Spleen (tissue), 11 donors: ENCODE measurements at regions not wholly inside any gene's neighbourhood (a gene's known extent, or its start where the extent isn't known, plus 50 kb on each side); places are given as distances from the start of the nearest gene placed in this dataset.

Source experiments
- DNase-seq: peaks from one replicate; pipeline ENCODE4 v3.0.0-alpha.2; 2020
- H3K27ac ChIP-seq, 8 donors: fragments of 200-600 bp; sonication (generic) in 7 of 8; 1 replicate in 4 of 8; 2 replicates in 4 of 8; pipeline versions ENCODE4 v1.5.0 to v1.8.0; 2016 to 2021; ENCODE audit warnings: inconsistent platforms in 4 of 8, mild to moderate bottlenecking in 4 of 8, moderate library complexity in 1 of 8
- H3K27me3 ChIP-seq, 7 donors: fragments of 200-600 bp; sonication (generic) in 6 of 7; replicated peaks in 1 of 7; 1 replicate in 4 of 7; 2 replicates in 3 of 7; pipeline versions ENCODE4 v1.5.0 to v1.8.0; 2016 to 2021; ENCODE audit warnings: inconsistent platforms in 3 of 7, mild to moderate bottlenecking in 1 of 7
- H3K36me3 ChIP-seq, 6 donors: fragments of 200-600 bp; sonication (generic) in 5 of 6; 1 replicate in 4 of 6; 2 replicates in 2 of 6; pipeline versions ENCODE4 v1.5.0 to v1.8.0; 2016 to 2021; ENCODE audit warnings: inconsistent platforms in 2 of 6
- H3K4me1 ChIP-seq, 6 donors: fragments of 200-600 bp; sonication (generic) in 5 of 6; 1 replicate in 3 of 6; 2 replicates in 3 of 6; pipeline versions ENCODE4 v1.5.0 to v1.8.0; 2016 to 2021; ENCODE audit warnings: inconsistent platforms in 3 of 6
- H3K4me3 ChIP-seq, 8 donors: fragments of 200-600 bp; sonication (generic) in 7 of 8; 1 replicate in 4 of 8; 2 replicates in 4 of 8; pipeline versions ENCODE4 v1.5.0 to v1.8.0; 2016 to 2021; ENCODE audit warnings: inconsistent platforms in 4 of 8, mild to moderate bottlenecking in 4 of 8, moderate library complexity in 2 of 8
- H3K9me3 ChIP-seq, 8 donors: fragments of 200-600 bp; sonication (generic) in 7 of 8; 1 replicate in 4 of 8; 2 replicates in 4 of 8; pipeline versions ENCODE4 v1.5.0 to v1.8.0; 2016 to 2021; ENCODE audit warnings: inconsistent platforms in 4 of 8
- POLR2A ChIP-seq, 3 donors: fragments of 450-650 bp; IDR thresholded peaks; one replicate each; pipeline ENCODE4 v1.5.1; 2017; ENCODE audit warnings: antibody characterized with exemption in 3 of 3, mild to moderate bottlenecking in 1 of 3
- POLR2AphosphoS5 ChIP-seq, 3 donors: sonication (generic); formaldehyde crosslinking; IDR thresholded peaks; one replicate each; pipeline ENCODE4 v1.5.1; 2017; ENCODE audit warnings: antibody characterized with exemption in 3 of 3
- WGBS, 5 donors: extraction: QIAGEN DNeasy Blood & Tissue Kit in 3 of 5; methylation state at CpG; one replicate each; pipeline versions ENCODE4 v1.1.5 to v1.1.7; 2013 to 2018; 5-methylcytosine and 5-hydroxymethylcytosine counted together
- intact Hi-C: fragments of 100-400 bp; cut with DNase I; formaldehyde crosslinking; loops from one replicate; pipeline ENCODE4 v1.15.0; 2023; ENCODE audit warnings: low total_unique reads
- TF ChIP-seq, protein P1 (sequence below), 11 experiments: fragments of 200-600 bp in 7 of 11; fragments of 450-650 bp in 4 of 11; sonication (generic) in 4 of 11; IDR thresholded peaks in 8 of 11; conservative IDR thresholded peaks in 3 of 11; 1 replicate in 7 of 11; 2 replicates in 4 of 11; pipeline versions ENCODE4 v1.4.0 to v1.8.0; 2016 to 2021; ENCODE audit warnings: antibody characterized with exemption in 11 of 11, inconsistent platforms in 4 of 11, mild to moderate bottlenecking in 1 of 11
- donor health status: healthy with polysubstance abuse.
- donor health status: DM: no; HTN: no; CAD: no; lungs with moderate emphysema.
- donor health status: DM: no; HTN: no; CAD: no.
- donor health status: Bipolar disorder and iron deficiency.
- donor health status: healthy.
- donor health status: DM: no; HTN: no; CAD: no.
- donor health status: DM: yes; HTN: yes; CAD: no.

- DNase-seq, result no peak
- Histone ChIP-seq H3K27me3 (no peaks in the 10 kb centered on the region), H3K4me3 (no peak overlapping the region), H3K27ac (no peak overlapping the region), H3K36me3 (peaks cover 0 to 26% (median 7%) of the 10 kb centered on the region in 6 donors), H3K9me3 (no peaks in the 10 kb centered on the region), H3K4me1 (no peaks in the 10 kb centered on the region)
- TF ChIP-seq POLR2AphosphoS5 (IDR thresholded peaks at IDR 0.05), result no peak
- WGBS, 5 donors, result 73 to 93% (median 87%) methylated on average over 5 of the region's 5 CpGs
- intact Hi-C loops, result no loop called here
Observed at GRCh38 chr10:28060031-28060607, 61.2 kb upstream of the ODAD2 start.

DNA sequence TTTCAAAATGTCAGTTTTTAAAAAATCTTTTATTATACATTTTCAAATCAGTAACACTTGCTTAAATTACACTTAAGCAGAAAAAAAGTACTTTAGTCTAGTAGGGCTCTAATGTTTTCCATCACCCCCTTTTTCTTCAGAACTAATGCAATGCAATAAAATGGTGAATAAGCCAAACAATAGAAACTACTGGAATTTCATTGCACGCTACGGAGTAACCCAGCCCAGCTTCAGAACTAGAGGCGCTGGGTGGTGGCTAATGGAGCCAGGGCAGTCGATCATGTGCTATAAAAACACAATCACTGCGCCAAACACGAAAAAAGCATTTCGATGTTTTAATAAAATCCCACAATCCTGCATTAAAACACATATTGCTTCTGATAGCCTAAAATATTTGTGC, 59.9 kb upstream of the ODAD2 start:
- H3K27me3 ChIP-seq, result no peaks in the 10 kb centered on the region
- no peaks in the 10 kb centered on the region for H3K9me3 ChIP-seq
- H3K4me1 ChIP-seq, result no peaks in the 10 kb centered on the region
- H3K36me3 ChIP-seq, result peaks cover 0 to 26% (median 7%) of the 10 kb centered on the region in 6 donors
- TF ChIP-seq, protein P1, sequence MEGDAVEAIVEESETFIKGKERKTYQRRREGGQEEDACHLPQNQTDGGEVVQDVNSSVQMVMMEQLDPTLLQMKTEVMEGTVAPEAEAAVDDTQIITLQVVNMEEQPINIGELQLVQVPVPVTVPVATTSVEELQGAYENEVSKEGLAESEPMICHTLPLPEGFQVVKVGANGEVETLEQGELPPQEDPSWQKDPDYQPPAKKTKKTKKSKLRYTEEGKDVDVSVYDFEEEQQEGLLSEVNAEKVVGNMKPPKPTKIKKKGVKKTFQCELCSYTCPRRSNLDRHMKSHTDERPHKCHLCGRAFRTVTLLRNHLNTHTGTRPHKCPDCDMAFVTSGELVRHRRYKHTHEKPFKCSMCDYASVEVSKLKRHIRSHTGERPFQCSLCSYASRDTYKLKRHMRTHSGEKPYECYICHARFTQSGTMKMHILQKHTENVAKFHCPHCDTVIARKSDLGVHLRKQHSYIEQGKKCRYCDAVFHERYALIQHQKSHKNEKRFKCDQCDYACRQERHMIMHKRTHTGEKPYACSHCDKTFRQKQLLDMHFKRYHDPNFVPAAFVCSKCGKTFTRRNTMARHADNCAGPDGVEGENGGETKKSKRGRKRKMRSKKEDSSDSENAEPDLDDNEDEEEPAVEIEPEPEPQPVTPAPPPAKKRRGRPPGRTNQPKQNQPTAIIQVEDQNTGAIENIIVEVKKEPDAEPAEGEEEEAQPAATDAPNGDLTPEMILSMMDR (IDR thresholded peaks at IDR 0.05 in 8 of 11, conservative IDR thresholded peaks at IDR 0.05 in 3 of 11), result no peak
- no peak for TF ChIP-seq POLR2A (IDR thresholded peaks at IDR 0.05)
- TF ChIP-seq POLR2AphosphoS5 (IDR thresholded peaks at IDR 0.05), result no peak
- H3K4me3 ChIP-seq, result no peak overlapping the region
- 93 to 97% (median 96%) methylated on average over 7 of the region's 7 CpGs for WGBS, 5 donors
- no peak overlapping the region for H3K27ac ChIP-seq
- DNase-seq, result no peak
- intact Hi-C loops, result no loop called here

- 88 to 97% (median 91%) methylated on average over 5 of the region's 5 CpGs for WGBS, 5 donors
- DNase-seq, result no peak
- TF ChIP-seq, protein P1 (IDR thresholded peaks at IDR 0.05 in 8 of 11, conservative IDR thresholded peaks at IDR 0.05 in 3 of 11), result no peak
- TF ChIP-seq POLR2AphosphoS5 (IDR thresholded peaks at IDR 0.05) (no peak), POLR2A (IDR thresholded peaks at IDR 0.05) (no peak)
- Histone ChIP-seq H3K4me1 (no peaks in the 10 kb centered on the region), H3K36me3 (peaks cover 0 to 26% (median 7%) of the 10 kb centered on the region in 6 donors), H3K4me3 (no peak overlapping the region), H3K27ac (no peak overlapping the region), H3K27me3 (no peaks in the 10 kb centered on the region), H3K9me3 (no peaks in the 10 kb centered on the region)
- intact Hi-C loops, result no loop called here
Observed at GRCh38 chr10:28054228-28054860, 55.5 kb upstream of the ODAD2 start.

GRCh38 chr10:28049286-28049685, 50.4 kb upstream of the ODAD2 start:
- WGBS, 5 donors, result 88 to 97% (median 91%) methylated on average over 2 of the region's 2 CpGs
- H3K36me3 ChIP-seq, result no peaks in the 10 kb centered on the region

More at GRCh38 chr10:28049286-28049685, 50.4 kb upstream of the ODAD2 start:
- Histone ChIP-seq H3K27ac (no peak overlapping the region), H3K4me3 (no peak overlapping the region), H3K27me3 (no peaks in the 10 kb centered on the region), H3K4me1 (no peaks in the 10 kb centered on the region), H3K9me3 (no peaks in the 10 kb centered on the region)
- no peak for DNase-seq
- intact Hi-C loops, result no loop called here
- TF ChIP-seq POLR2A (IDR thresholded peaks at IDR 0.05) (no peak), POLR2AphosphoS5 (IDR thresholded peaks at IDR 0.05) (no peak)
- TF ChIP-seq, protein P1 (IDR thresholded peaks at IDR 0.05 in 8 of 11, conservative IDR thresholded peaks at IDR 0.05 in 3 of 11), result no peak
